Inflammatory macrophage treated with lipopolysaccharide for 4 hours (primary cell): ENCODE measurements at regions not wholly inside any gene's neighbourhood (a gene's known extent, or its start where the extent isn't known, plus 50 kb on each side); places are given as distances from the start of the nearest gene placed in this dataset.

Experiments
- DNase-seq: peaks from one replicate; pipeline ENCODE4 v3.0.0-alpha.2; 2020

- DNase-seq: no peak
Measured at GRCh38 chr14:104292084-104292970, 153.9 kb downstream of the KIF26A start.

- DNase-seq: no peak
Measured at GRCh38 chr14:104293231-104293841, 154.9 kb downstream of the KIF26A start.

GRCh38 chr14:104293851-104294627 lies 155.7 kb downstream of the KIF26A start:
- no peak for DNase-seq

- DNase-seq: no peak
Measured at GRCh38 chr14:104294628-104294982, 156.2 kb downstream of the KIF26A start.

GRCh38 chr14:104294983-104295680 lies 156.7 kb downstream of the KIF26A start:
- DNase-seq: no peak

- DNase-seq: no peak
Measured at GRCh38 chr14:104295681-104296387, 157.4 kb downstream of the KIF26A start.

GRCh38 chr14:104296388-104297312 lies 158.3 kb downstream of the KIF26A start:
- no peak for DNase-seq

- no peak for DNase-seq
Measured at GRCh38 chr14:104297313-104297704, 158.9 kb downstream of the KIF26A start.

- DNase-seq: no peak
Measured at GRCh38 chr14:104297721-104298401, 159.5 kb downstream of the KIF26A start.

- DNase-seq: no peak
Measured at GRCh38 chr14:104298458-104298857, 160.1 kb downstream of the KIF26A start.

- no peak for DNase-seq
Measured at GRCh38 chr14:104299993-104300761, 161.8 kb downstream of the KIF26A start.

GRCh38 chr14:104301731-104302460 lies 163.5 kb downstream of the KIF26A start:
- no peak for DNase-seq

- no peak for DNase-seq
Measured at GRCh38 chr14:104302794-104303405, 164.5 kb downstream of the KIF26A start.

GRCh38 chr14:104303705-104304425 lies 165.5 kb downstream of the KIF26A start:
- no peak for DNase-seq

- no peak for DNase-seq
Measured at GRCh38 chr14:104304451-104305351, 166.3 kb downstream of the KIF26A start.

- DNase-seq: no peak
Measured at GRCh38 chr14:104305511-104306449, 167.4 kb downstream of the KIF26A start.
